Kidney (tissue), 13 donors: ENCODE measurements at regions not wholly inside any gene's neighbourhood (a gene's known extent, or its start where the extent isn't known, plus 50 kb on each side); places are given as distances from the start of the nearest gene placed in this dataset.
A peak's percentile ranks its signal among the peaks of the same experiment; 100 is the strongest.

Experiments
- DNase-seq, 5 donors: peaks; one replicate each; pipeline ENCODE4 v3.0.0-alpha.2; 2013 to 2020
- FAIRE-seq: peaks from 2 replicates; lab custom pipeline; 2012; peaks lifted over from hg19 to GRCh38; lab: Jason Lieb, UNC
- H3K27ac ChIP-seq, 2 donors: one replicate each; pipeline ENCODE4 v1.7.0; 2013; ENCODE audit warnings: low read depth in 2 of 2, low read length in 2 of 2, inconsistent platforms in 1 of 2
- H3K27me3 ChIP-seq: one replicate; pipeline ENCODE4 v1.7.1; 2013; ENCODE audit warnings: low read length, inconsistent platforms; ENCODE audit not compliant: control insufficient read depth, insufficient read depth
- H3K36me3 ChIP-seq, 3 donors: one replicate each; pipeline versions ENCODE4 v1.7.0 to v1.7.1; 2013; ENCODE audit warnings: low read length in 3 of 3, control low read depth in 1 of 3, inconsistent platforms in 1 of 3; ENCODE audit not compliant: insufficient read depth in 3 of 3, control insufficient read depth in 2 of 3
- H3K4me1 ChIP-seq, 3 donors: one replicate each; pipeline versions ENCODE4 v1.7.0 to v1.7.1; 2013; ENCODE audit warnings: low read length in 3 of 3, inconsistent platforms in 1 of 3, low read depth in 1 of 3; ENCODE audit not compliant: control insufficient read depth in 2 of 3, insufficient read depth in 2 of 3
- H3K4me3 ChIP-seq, 3 donors: one replicate each; pipeline versions ENCODE4 v1.7.0 to v1.8.1; 2013; ENCODE audit warnings: low read length in 3 of 3, control low read depth in 1 of 3, inconsistent platforms in 1 of 3
- H3K9ac ChIP-seq, 3 donors: one replicate each; pipeline versions ENCODE4 v1.7.0 to v1.7.1; 2013; ENCODE audit warnings: low read length in 3 of 3, control low read depth in 1 of 3, inconsistent platforms in 1 of 3
- H3K9me3 ChIP-seq, 3 donors: one replicate each; pipeline versions ENCODE4 v1.7.0 to v1.7.1; 2013; ENCODE audit warnings: low read length in 3 of 3, control low read depth in 1 of 3, inconsistent platforms in 1 of 3; ENCODE audit not compliant: control insufficient read depth in 2 of 3, insufficient read depth in 1 of 3
- intact Hi-C: fragments of 100-400 bp; cut with DNase I; formaldehyde crosslinking; loops from one replicate; pipeline ENCODE4 v1.11.1; 2022
- TF ChIP-seq, protein P1 (sequence below): IDR thresholded peaks from 3 replicates; pipeline ENCODE4 v1.5.1; 2012; ENCODE audit warnings: mild to moderate bottlenecking, moderate library complexity, borderline replicate concordance; ENCODE audit not compliant: insufficient read depth; ENCODE audit errors: extremely low read depth
- donor health status: control.
- donor health status: control.
- donor health status: control.
- donor health status: control.
- donor health status: control.
- donor health status: DM: yes; HTN: yes; CAD: no.
- donor health status: Normal renal cell carcinoma (clear cell type).

DNA sequence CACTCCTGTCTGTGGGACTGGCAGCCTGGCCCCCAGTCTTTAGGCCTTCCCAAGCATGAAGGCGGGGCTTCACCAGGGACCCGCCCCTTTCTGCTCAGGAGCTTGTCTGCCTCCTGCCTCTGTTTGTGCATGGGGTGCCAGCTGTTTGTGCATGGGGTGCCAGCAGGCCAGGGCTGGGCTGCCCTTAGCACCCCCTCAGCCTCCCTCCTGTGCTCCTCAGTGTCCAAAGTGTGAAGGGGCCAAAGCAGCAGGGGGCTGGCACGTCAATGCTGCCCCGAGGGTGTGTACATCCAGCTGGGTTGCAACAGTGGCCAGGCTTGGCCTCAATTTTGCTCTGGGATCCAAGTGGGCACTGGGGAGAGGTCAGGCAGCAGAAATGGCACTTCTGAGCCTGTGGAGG is 298.0 kb upstream of the GALNT5 start:
- Histone ChIP-seq H3K4me3 (no peak overlapping the region), H3K36me3 (no peaks in the 10 kb centered on the region), H3K27me3 (no peaks in the 10 kb centered on the region), H3K27ac (no peak overlapping the region), H3K4me1 (no peaks in the 10 kb centered on the region), H3K9ac (no peak overlapping the region), H3K9me3 (peaks cover 0 to 11% (median 0%) of the 10 kb centered on the region in 3 donors)
- FAIRE-seq (no peak), DNase-seq (no peak)
- intact Hi-C loops = no loop called here
- TF ChIP-seq, protein P1, sequence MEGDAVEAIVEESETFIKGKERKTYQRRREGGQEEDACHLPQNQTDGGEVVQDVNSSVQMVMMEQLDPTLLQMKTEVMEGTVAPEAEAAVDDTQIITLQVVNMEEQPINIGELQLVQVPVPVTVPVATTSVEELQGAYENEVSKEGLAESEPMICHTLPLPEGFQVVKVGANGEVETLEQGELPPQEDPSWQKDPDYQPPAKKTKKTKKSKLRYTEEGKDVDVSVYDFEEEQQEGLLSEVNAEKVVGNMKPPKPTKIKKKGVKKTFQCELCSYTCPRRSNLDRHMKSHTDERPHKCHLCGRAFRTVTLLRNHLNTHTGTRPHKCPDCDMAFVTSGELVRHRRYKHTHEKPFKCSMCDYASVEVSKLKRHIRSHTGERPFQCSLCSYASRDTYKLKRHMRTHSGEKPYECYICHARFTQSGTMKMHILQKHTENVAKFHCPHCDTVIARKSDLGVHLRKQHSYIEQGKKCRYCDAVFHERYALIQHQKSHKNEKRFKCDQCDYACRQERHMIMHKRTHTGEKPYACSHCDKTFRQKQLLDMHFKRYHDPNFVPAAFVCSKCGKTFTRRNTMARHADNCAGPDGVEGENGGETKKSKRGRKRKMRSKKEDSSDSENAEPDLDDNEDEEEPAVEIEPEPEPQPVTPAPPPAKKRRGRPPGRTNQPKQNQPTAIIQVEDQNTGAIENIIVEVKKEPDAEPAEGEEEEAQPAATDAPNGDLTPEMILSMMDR = no peak

DNA sequence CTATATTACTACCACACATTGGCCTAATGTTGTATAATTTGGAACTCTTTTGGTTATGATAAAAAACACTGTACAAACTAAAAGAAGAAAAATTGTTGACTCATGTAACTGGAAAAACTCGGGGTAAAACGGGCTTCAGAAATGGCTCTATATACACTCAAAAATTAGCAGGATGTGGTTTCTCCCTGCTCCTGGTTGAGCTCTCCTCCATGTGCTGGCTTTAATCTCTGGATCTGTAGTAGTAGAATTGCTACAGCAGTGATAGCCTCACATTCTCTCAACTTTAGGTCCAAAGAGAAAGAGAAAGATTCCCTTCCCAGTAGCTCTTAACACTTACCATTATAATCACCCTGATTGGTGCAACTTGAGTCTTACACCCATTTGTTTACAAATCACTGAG is 274.9 kb upstream of the GALNT5 start:
- FAIRE-seq (no peak), DNase-seq (no peak)
- Histone ChIP-seq H3K27ac (no peak overlapping the region), H3K9me3 (no peaks in the 10 kb centered on the region), H3K9ac (no peak overlapping the region), H3K4me1 (no peaks in the 10 kb centered on the region), H3K36me3 (no peaks in the 10 kb centered on the region), H3K27me3 (no peaks in the 10 kb centered on the region), H3K4me3 (no peak overlapping the region)
- TF ChIP-seq, protein P1 = no peak
- intact Hi-C loops = no loop called here

DNA sequence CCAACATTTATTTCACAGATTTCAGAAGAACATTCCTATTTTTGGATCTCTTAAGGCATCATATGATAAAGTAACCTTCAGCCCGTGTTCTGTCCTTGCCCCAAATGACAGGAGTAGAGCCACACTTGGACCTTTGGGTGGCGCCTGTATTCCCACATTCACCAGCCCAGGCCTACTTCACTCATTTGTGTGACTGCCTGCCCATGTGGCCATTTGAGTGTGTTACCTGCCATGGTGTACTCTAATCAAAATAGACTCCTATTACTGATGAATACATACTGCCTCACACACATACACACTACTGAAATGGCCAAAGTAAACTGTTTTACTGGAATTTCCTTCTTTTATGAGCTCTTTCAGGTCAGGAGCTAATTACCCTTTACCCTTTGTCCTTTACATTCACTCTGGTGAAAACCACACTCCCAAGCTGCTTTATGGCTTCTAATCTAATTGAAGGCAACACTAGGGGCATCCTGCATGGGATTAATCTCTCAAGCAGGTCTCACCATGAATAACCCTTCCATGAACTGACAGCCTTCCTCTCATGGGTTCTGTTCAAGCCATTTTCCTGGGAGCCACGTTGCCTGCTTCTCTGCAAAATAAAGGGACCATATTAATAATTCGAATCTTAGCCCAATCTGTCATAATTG is 271.0 kb upstream of the GALNT5 start:
- no peaks in the 10 kb centered on the region for H3K4me1 ChIP-seq
- no peaks in the 10 kb centered on the region for H3K9me3 ChIP-seq
- no peak overlapping the region for H3K4me3 ChIP-seq
- H3K27ac ChIP-seq = no peak overlapping the region
- no peaks in the 10 kb centered on the region for H3K36me3 ChIP-seq
- no peak overlapping the region for H3K9ac ChIP-seq
- DNase-seq (no peak), FAIRE-seq (no peak)
- TF ChIP-seq, protein P1 = no peak
- intact Hi-C loops = no loop called here
- no peaks in the 10 kb centered on the region for H3K27me3 ChIP-seq

DNA sequence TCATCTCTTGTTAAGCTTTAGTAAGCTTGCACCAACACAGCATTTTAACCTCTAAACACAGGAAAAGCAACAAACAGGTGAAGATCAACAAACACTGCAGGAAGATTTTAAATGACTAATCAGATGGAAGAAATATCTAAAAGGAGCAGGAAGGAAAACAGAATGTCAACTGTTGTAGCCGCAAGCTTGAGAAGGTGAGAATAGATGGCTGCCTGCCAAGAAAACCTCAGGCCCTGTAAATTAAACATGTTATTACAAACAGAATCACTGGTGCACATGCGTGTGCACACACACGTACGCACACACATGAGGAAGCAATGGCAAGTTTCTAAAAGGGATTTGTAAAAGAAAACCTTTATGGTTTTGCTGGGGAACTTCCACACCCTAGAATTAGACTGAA is 257.8 kb upstream of the GALNT5 start:
- no peak for FAIRE-seq
- H3K9me3 ChIP-seq = no peaks in the 10 kb centered on the region
- H3K4me1 ChIP-seq = no peaks in the 10 kb centered on the region
- peak in 1 of 5 donors; percentile 10 for DNase-seq
- no peaks in the 10 kb centered on the region for H3K27me3 ChIP-seq
- intact Hi-C loops = no loop called here
- no peak overlapping the region for H3K27ac ChIP-seq
- no peak overlapping the region for H3K9ac ChIP-seq
- H3K4me3 ChIP-seq = no peak overlapping the region
- no peaks in the 10 kb centered on the region for H3K36me3 ChIP-seq
- TF ChIP-seq, protein P1 = no peak
